Spleen (tissue), 11 donors: ENCODE measurements at regions not wholly inside any gene's neighbourhood (a gene's known extent, or its start where the extent isn't known, plus 50 kb on each side); places are given as distances from the start of the nearest gene placed in this dataset.

Experiments
- DNase-seq: peaks from one replicate; pipeline ENCODE4 v3.0.0-alpha.2; 2020
- H3K27ac ChIP-seq, 8 donors: fragments of 200-600 bp; sonication (generic) in 7 of 8; 1 replicate in 4 of 8; 2 replicates in 4 of 8; pipeline versions ENCODE4 v1.5.0 to v1.8.0; 2016 to 2021; ENCODE audit warnings: inconsistent platforms in 4 of 8, mild to moderate bottlenecking in 4 of 8, moderate library complexity in 1 of 8
- H3K27me3 ChIP-seq, 7 donors: fragments of 200-600 bp; sonication (generic) in 6 of 7; replicated peaks in 1 of 7; 1 replicate in 4 of 7; 2 replicates in 3 of 7; pipeline versions ENCODE4 v1.5.0 to v1.8.0; 2016 to 2021; ENCODE audit warnings: inconsistent platforms in 3 of 7, mild to moderate bottlenecking in 1 of 7
- H3K36me3 ChIP-seq, 6 donors: fragments of 200-600 bp; sonication (generic) in 5 of 6; 1 replicate in 4 of 6; 2 replicates in 2 of 6; pipeline versions ENCODE4 v1.5.0 to v1.8.0; 2016 to 2021; ENCODE audit warnings: inconsistent platforms in 2 of 6
- H3K4me1 ChIP-seq, 6 donors: fragments of 200-600 bp; sonication (generic) in 5 of 6; 1 replicate in 3 of 6; 2 replicates in 3 of 6; pipeline versions ENCODE4 v1.5.0 to v1.8.0; 2016 to 2021; ENCODE audit warnings: inconsistent platforms in 3 of 6
- H3K4me3 ChIP-seq, 8 donors: fragments of 200-600 bp; sonication (generic) in 7 of 8; 1 replicate in 4 of 8; 2 replicates in 4 of 8; pipeline versions ENCODE4 v1.5.0 to v1.8.0; 2016 to 2021; ENCODE audit warnings: inconsistent platforms in 4 of 8, mild to moderate bottlenecking in 4 of 8, moderate library complexity in 2 of 8
- H3K9me3 ChIP-seq, 8 donors: fragments of 200-600 bp; sonication (generic) in 7 of 8; 1 replicate in 4 of 8; 2 replicates in 4 of 8; pipeline versions ENCODE4 v1.5.0 to v1.8.0; 2016 to 2021; ENCODE audit warnings: inconsistent platforms in 4 of 8
- CTCF ChIP-seq, 11 experiments: fragments of 200-600 bp in 7 of 11; fragments of 450-650 bp in 4 of 11; sonication (generic) in 4 of 11; IDR thresholded peaks in 8 of 11; conservative IDR thresholded peaks in 3 of 11; 1 replicate in 7 of 11; 2 replicates in 4 of 11; pipeline versions ENCODE4 v1.4.0 to v1.8.0; 2016 to 2021; ENCODE audit warnings: antibody characterized with exemption in 11 of 11, inconsistent platforms in 4 of 11, mild to moderate bottlenecking in 1 of 11
- POLR2A ChIP-seq, 3 donors: fragments of 450-650 bp; IDR thresholded peaks; one replicate each; pipeline ENCODE4 v1.5.1; 2017; ENCODE audit warnings: antibody characterized with exemption in 3 of 3, mild to moderate bottlenecking in 1 of 3
- POLR2AphosphoS5 ChIP-seq, 3 donors: sonication (generic); formaldehyde crosslinking; IDR thresholded peaks; one replicate each; pipeline ENCODE4 v1.5.1; 2017; ENCODE audit warnings: antibody characterized with exemption in 3 of 3
- WGBS, 5 donors: extraction: QIAGEN DNeasy Blood & Tissue Kit in 3 of 5; methylation state at CpG; one replicate each; pipeline versions ENCODE4 v1.1.5 to v1.1.7; 2013 to 2018; 5-methylcytosine and 5-hydroxymethylcytosine counted together
- intact Hi-C: fragments of 100-400 bp; cut with DNase I; formaldehyde crosslinking; loops from one replicate; pipeline ENCODE4 v1.15.0; 2023; ENCODE audit warnings: low total_unique reads
- donor health status: healthy with polysubstance abuse.
- donor health status: DM: no; HTN: no; CAD: no; lungs with moderate emphysema.
- donor health status: DM: no; HTN: no; CAD: no.
- donor health status: Bipolar disorder and iron deficiency.
- donor health status: healthy.
- donor health status: DM: no; HTN: no; CAD: no.
- donor health status: DM: yes; HTN: yes; CAD: no.

GRCh38 chr2:7201851-7202250, 284.6 kb downstream of the RNF144A start:
- no peak for DNase-seq
- Histone ChIP-seq H3K4me1 (no peaks in the 10 kb centered on the region), H3K27me3 (no peaks in the 10 kb centered on the region), H3K36me3 (no peaks in the 10 kb centered on the region), H3K4me3 (no peak overlapping the region), H3K9me3 (no peaks in the 10 kb centered on the region), H3K27ac (no peak overlapping the region)
- WGBS, 5 donors: 72 to 80% (median 76%) methylated on average over 6 of the region's 6 CpGs
- intact Hi-C loops: no loop called here
- no peak for TF ChIP-seq POLR2A (IDR thresholded peaks at IDR 0.05)
- no peak for TF ChIP-seq POLR2AphosphoS5 (IDR thresholded peaks at IDR 0.05)
- TF ChIP-seq CTCF (IDR thresholded peaks at IDR 0.05 in 8 of 11, conservative IDR thresholded peaks at IDR 0.05 in 3 of 11): no peak

- 1 to 3% (median 1%) methylated on average over 4 of the region's 4 CpGs for WGBS, 5 donors
- H3K4me1 ChIP-seq: no peaks in the 10 kb centered on the region
- TF ChIP-seq CTCF (IDR thresholded peaks at IDR 0.05 in 8 of 11, conservative IDR thresholded peaks at IDR 0.05 in 3 of 11) (peak; percentile 33 to 83 (median 61)), POLR2AphosphoS5 (IDR thresholded peaks at IDR 0.05) (no peak), POLR2A (IDR thresholded peaks at IDR 0.05) (no peak)
- no peaks in the 10 kb centered on the region for H3K27me3 ChIP-seq
- no peaks in the 10 kb centered on the region for H3K36me3 ChIP-seq
- H3K27ac ChIP-seq: no peak overlapping the region
- DNase-seq: no peak
- H3K4me3 ChIP-seq: no peak overlapping the region
- intact Hi-C loops: no loop called here
- no peaks in the 10 kb centered on the region for H3K9me3 ChIP-seq
Observed at GRCh38 chr2:7203056-7203467, 285.9 kb downstream of the RNF144A start.

- H3K36me3 ChIP-seq: no peaks in the 10 kb centered on the region
Observed at GRCh38 chr2:7205151-7205830, 288.1 kb downstream of the RNF144A start.

More at GRCh38 chr2:7205151-7205830, 288.1 kb downstream of the RNF144A start:
- Histone ChIP-seq H3K9me3 (no peaks in the 10 kb centered on the region), H3K4me3 (no peak overlapping the region), H3K4me1 (no peaks in the 10 kb centered on the region), H3K27ac (no peak overlapping the region), H3K27me3 (no peaks in the 10 kb centered on the region)
- no peak for TF ChIP-seq POLR2A (IDR thresholded peaks at IDR 0.05)
- no peak for TF ChIP-seq POLR2AphosphoS5 (IDR thresholded peaks at IDR 0.05)
- TF ChIP-seq CTCF (IDR thresholded peaks at IDR 0.05 in 8 of 11, conservative IDR thresholded peaks at IDR 0.05 in 3 of 11): no peak
- intact Hi-C loops: no loop called here
- no peak for DNase-seq
- 81 to 92% (median 90%) methylated on average over 9 of the region's 9 CpGs for WGBS, 5 donors
